Gastroesophageal sphincter (tissue), 3 donors: ENCODE measurements at regions not wholly inside any gene's neighbourhood (a gene's known extent, or its start where the extent isn't known, plus 50 kb on each side); places are given as distances from the start of the nearest gene placed in this dataset.

Experiments used
- CTCF ChIP-seq, 4 experiments: fragments of 200-600 bp in 2 of 4; fragments of 450-650 bp in 2 of 4; sonication (generic) in 1 of 4; IDR thresholded peaks; one replicate each; pipeline ENCODE4 v1.5.1; 2017 to 2019; ENCODE audit warnings: antibody characterized with exemption in 4 of 4, mild to moderate bottlenecking in 2 of 4, moderate library complexity in 2 of 4
- POLR2A ChIP-seq, 2 donors: fragments of 450-650 bp; IDR thresholded peaks; one replicate each; pipeline ENCODE4 v1.6.1; 2017; ENCODE audit warnings: antibody characterized with exemption in 2 of 2, mild to moderate bottlenecking in 2 of 2, moderate library complexity in 1 of 2
- POLR2AphosphoS5 ChIP-seq: sonication (generic); formaldehyde crosslinking; IDR thresholded peaks from one replicate; pipeline ENCODE4 v1.6.1; 2017; ENCODE audit warnings: antibody characterized with exemption

DNA sequence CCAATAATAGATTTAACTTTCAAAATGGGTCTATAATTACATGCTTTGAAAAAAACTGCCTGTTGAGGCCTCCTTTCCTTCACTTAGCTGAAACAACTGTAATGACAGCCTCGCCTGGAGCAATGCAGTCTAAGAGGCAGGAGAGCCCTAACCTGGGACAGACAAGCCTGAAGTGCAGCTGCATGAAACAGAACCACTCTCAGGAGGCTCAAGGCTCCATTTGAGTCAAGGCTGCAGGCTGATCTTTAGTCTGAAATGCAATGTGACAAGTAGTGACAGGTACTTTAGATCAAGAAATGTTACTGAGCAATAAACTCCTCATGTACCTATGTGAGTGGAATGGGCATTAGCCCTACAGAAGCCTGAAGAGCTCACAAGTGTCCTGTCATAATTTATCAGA, 414.0 kb upstream of the LUZP2 start:
- TF ChIP-seq CTCF (IDR thresholded peaks at IDR 0.05) = no peak
- no peak for TF ChIP-seq POLR2A (IDR thresholded peaks at IDR 0.05)
- TF ChIP-seq POLR2AphosphoS5 = no peak
